HG03565 (cell line): ENCODE measurements at regions not wholly inside any gene's neighbourhood (a gene's known extent, or its start where the extent isn't known, plus 50 kb on each side); places are given as distances from the start of the nearest gene placed in this dataset.

Experiments
- ATAC-seq: cut with Tn5 transposase; IDR thresholded peaks from one replicate; pipeline ENCODE4 v1.9.1; 2021; ENCODE audit warnings: mild to moderate bottlenecking, moderate library complexity; ENCODE audit not compliant: unreplicated experiment

GRCh38 chr3:34277110-34277509, 478.7 kb downstream of the PDCD6IP start:
- ATAC-seq = no peak

- ATAC-seq = no peak
Measured at GRCh38 chr3:34279901-34280300, 481.5 kb downstream of the PDCD6IP start.

- no peak for ATAC-seq
Measured at GRCh38 chr3:34283751-34284150, 485.3 kb downstream of the PDCD6IP start.

- ATAC-seq = no peak
Measured at GRCh38 chr3:34284959-34285826, 486.8 kb downstream of the PDCD6IP start.

GRCh38 chr3:34285827-34286188, 487.4 kb downstream of the PDCD6IP start:
- ATAC-seq = no peak

GRCh38 chr3:34292605-34293300, 494.3 kb downstream of the PDCD6IP start:
- no peak for ATAC-seq

GRCh38 chr3:34294240-34294639, 495.8 kb downstream of the PDCD6IP start:
- ATAC-seq = no peak

GRCh38 chr3:34296796-34297195, 498.4 kb downstream of the PDCD6IP start:
- ATAC-seq = no peak

- ATAC-seq = no peak
Measured at GRCh38 chr3:34298653-34299052, 500.2 kb downstream of the PDCD6IP start.

- ATAC-seq = no peak
Measured at GRCh38 chr3:34300621-34301020, 502.2 kb downstream of the PDCD6IP start.

GRCh38 chr3:34301313-34301712, 502.9 kb downstream of the PDCD6IP start:
- ATAC-seq = no peak

GRCh38 chr3:34305266-34305665, 506.8 kb downstream of the PDCD6IP start:
- ATAC-seq = no peak

GRCh38 chr3:34312684-34313083, 514.3 kb downstream of the PDCD6IP start:
- no peak for ATAC-seq

GRCh38 chr3:34319881-34320280, 521.5 kb downstream of the PDCD6IP start:
- ATAC-seq = no peak

- peak; percentile 69 for ATAC-seq
Measured at GRCh38 chr3:34323517-34323916, 525.1 kb downstream of the PDCD6IP start.

GRCh38 chr3:34346656-34347055, 548.2 kb downstream of the PDCD6IP start:
- ATAC-seq = no peak

- ATAC-seq = no peak
Measured at GRCh38 chr3:34351882-34352777, 553.7 kb downstream of the PDCD6IP start.

- no peak for ATAC-seq
Measured at GRCh38 chr3:34352778-34353331, 554.4 kb downstream of the PDCD6IP start.

- no peak for ATAC-seq
Measured at GRCh38 chr3:34357461-34357860, 559.0 kb downstream of the PDCD6IP start.

GRCh38 chr3:34359064-34359463, 560.6 kb downstream of the PDCD6IP start:
- no peak for ATAC-seq

GRCh38 chr3:34360713-34361112, 562.3 kb downstream of the PDCD6IP start:
- ATAC-seq = no peak
